ENCODE measurements at regions not wholly inside any gene's neighbourhood (a gene's known extent, or its start where the extent isn't known, plus 50 kb on each side); places are given as distances from the start of the nearest gene placed in this dataset.

GRCh38 chr19:27911122-27911898, 1301.6 kb downstream of the UQCRFS1 start:
- Histone ChIP-seq H3K4me3 (no peak overlapping the region), H3K36me3 (no peaks in the 10 kb centered on the region), H3K9me3 (no peaks in the 10 kb centered on the region), H3K27ac (no peak overlapping the region), H3K4me1 (no peaks in the 10 kb centered on the region), H3K27me3 (no peaks in the 10 kb centered on the region)
- no peak for TF ChIP-seq CTCF (IDR thresholded peaks at IDR 0.05)
- intact Hi-C loops (cut with DNase I) = no loop called here
- DNase-seq (ENCODE audit: low spot score in 2 of 2) = no peak

GRCh38 chr19:27909861-27910260, 1303.1 kb downstream of the UQCRFS1 start:
- intact Hi-C loops (cut with DNase I) = no loop called here
- no peaks in the 10 kb centered on the region for H3K27me3 ChIP-seq
- H3K4me1 ChIP-seq = no peaks in the 10 kb centered on the region
- DNase-seq (ENCODE audit: low spot score in 2 of 2) = no peak
- H3K36me3 ChIP-seq = no peaks in the 10 kb centered on the region
- H3K27ac ChIP-seq = no peak overlapping the region
- no peak for TF ChIP-seq CTCF (IDR thresholded peaks at IDR 0.05)
- H3K4me3 ChIP-seq = no peak overlapping the region
- H3K9me3 ChIP-seq = no peaks in the 10 kb centered on the region

GRCh38 chr19:27909185-27909840, 1303.6 kb downstream of the UQCRFS1 start:
- DNase-seq (ENCODE audit: low spot score in 2 of 2) = no peak

GRCh38 chr19:27906081-27906480, 1306.9 kb downstream of the UQCRFS1 start:
- no peaks in the 10 kb centered on the region for H3K36me3 ChIP-seq
- intact Hi-C loops (cut with DNase I) = no loop called here
- DNase-seq (ENCODE audit: low spot score in 2 of 2) = no peak
- H3K4me1 ChIP-seq = no peaks in the 10 kb centered on the region
- H3K9me3 ChIP-seq = no peaks in the 10 kb centered on the region
- no peak overlapping the region for H3K4me3 ChIP-seq
- no peaks in the 10 kb centered on the region for H3K27me3 ChIP-seq
- H3K27ac ChIP-seq = no peak overlapping the region
- no peak for TF ChIP-seq CTCF (IDR thresholded peaks at IDR 0.05)

More at GRCh38 chr19:27909185-27909840, 1303.6 kb downstream of the UQCRFS1 start:
- Histone ChIP-seq H3K27me3 (no peaks in the 10 kb centered on the region), H3K27ac (no peak overlapping the region), H3K9me3 (no peaks in the 10 kb centered on the region), H3K4me1 (no peaks in the 10 kb centered on the region), H3K4me3 (no peak overlapping the region), H3K36me3 (no peaks in the 10 kb centered on the region)
- intact Hi-C loops (cut with DNase I) = no loop called here
- no peak for TF ChIP-seq CTCF (IDR thresholded peaks at IDR 0.05)

GRCh38 chr19:27905074-27905473, 1307.9 kb downstream of the UQCRFS1 start:
- Histone ChIP-seq H3K4me3 (no peak overlapping the region), H3K27me3 (no peaks in the 10 kb centered on the region), H3K9me3 (no peaks in the 10 kb centered on the region), H3K36me3 (no peaks in the 10 kb centered on the region), H3K27ac (no peak overlapping the region), H3K4me1 (no peaks in the 10 kb centered on the region)
- TF ChIP-seq CTCF (IDR thresholded peaks at IDR 0.05) = no peak
- intact Hi-C loops (cut with DNase I) = no loop called here
- DNase-seq (ENCODE audit: low spot score in 2 of 2) = no peak
